Tibial nerve (tissue), 4 donors: ENCODE measurements at regions not wholly inside any gene's neighbourhood (a gene's known extent, or its start where the extent isn't known, plus 50 kb on each side); places are given as distances from the start of the nearest gene placed in this dataset.

Experiments
- DNase-seq, 2 donors: peaks; one replicate each; pipeline ENCODE4 v3.0.0-alpha.2; 2019; ENCODE audit warnings: low spot score in 2 of 2
- H3K27ac ChIP-seq, 4 donors: fragments of 200-600 bp; sonication (generic) in 3 of 4; one replicate each; pipeline ENCODE4 v1.5.1; 2017 to 2019; ENCODE audit warnings: mild to moderate bottlenecking in 1 of 4
- H3K27me3 ChIP-seq, 2 donors: fragments of 200-600 bp; sonication (generic) in 1 of 2; one replicate each; pipeline versions ENCODE4 v1.5.1 to v1.6.0; 2017 to 2019
- H3K36me3 ChIP-seq, 3 donors: fragments of 200-600 bp; sonication (generic); one replicate each; pipeline ENCODE4 v1.5.1; 2018 to 2019
- H3K4me1 ChIP-seq, 4 donors: fragments of 200-600 bp; sonication (generic) in 3 of 4; one replicate each; pipeline ENCODE4 v1.5.1; 2017 to 2019
- H3K4me3 ChIP-seq, 4 donors: fragments of 200-600 bp; sonication (generic) in 3 of 4; one replicate each; pipeline ENCODE4 v1.5.1; 2017 to 2019; ENCODE audit warnings: mild to moderate bottlenecking in 1 of 4, moderate library complexity in 1 of 4
- H3K9me3 ChIP-seq, 4 donors: fragments of 200-600 bp; sonication (generic) in 3 of 4; one replicate each; pipeline ENCODE4 v1.5.1; 2017 to 2019
- EP300 ChIP-seq, 2 donors: sonication (generic); formaldehyde crosslinking; IDR thresholded peaks; one replicate each; pipeline ENCODE4 v1.6.1; 2017; ENCODE audit warnings: antibody characterized with exemption in 2 of 2, mild to moderate bottlenecking in 1 of 2
- POLR2A ChIP-seq, 2 donors: fragments of 450-650 bp; IDR thresholded peaks; one replicate each; pipeline ENCODE4 v1.6.1; 2017; ENCODE audit warnings: antibody characterized with exemption in 2 of 2, mild to moderate bottlenecking in 2 of 2, moderate library complexity in 2 of 2
- WGBS, 2 donors: methylation state at CpG; one replicate each; pipeline ENCODE4 v1.1.5; 2018; 5-methylcytosine and 5-hydroxymethylcytosine counted together
- TF ChIP-seq, protein P1 (sequence below), 5 experiments: fragments of 200-600 bp in 3 of 5; fragments of 450-650 bp in 2 of 5; sonication (generic) in 3 of 5; IDR thresholded peaks; one replicate each; pipeline ENCODE4 v1.5.1; 2016 to 2019; ENCODE audit warnings: antibody characterized with exemption in 5 of 5, mild to moderate bottlenecking in 3 of 5, moderate library complexity in 2 of 5

DNA sequence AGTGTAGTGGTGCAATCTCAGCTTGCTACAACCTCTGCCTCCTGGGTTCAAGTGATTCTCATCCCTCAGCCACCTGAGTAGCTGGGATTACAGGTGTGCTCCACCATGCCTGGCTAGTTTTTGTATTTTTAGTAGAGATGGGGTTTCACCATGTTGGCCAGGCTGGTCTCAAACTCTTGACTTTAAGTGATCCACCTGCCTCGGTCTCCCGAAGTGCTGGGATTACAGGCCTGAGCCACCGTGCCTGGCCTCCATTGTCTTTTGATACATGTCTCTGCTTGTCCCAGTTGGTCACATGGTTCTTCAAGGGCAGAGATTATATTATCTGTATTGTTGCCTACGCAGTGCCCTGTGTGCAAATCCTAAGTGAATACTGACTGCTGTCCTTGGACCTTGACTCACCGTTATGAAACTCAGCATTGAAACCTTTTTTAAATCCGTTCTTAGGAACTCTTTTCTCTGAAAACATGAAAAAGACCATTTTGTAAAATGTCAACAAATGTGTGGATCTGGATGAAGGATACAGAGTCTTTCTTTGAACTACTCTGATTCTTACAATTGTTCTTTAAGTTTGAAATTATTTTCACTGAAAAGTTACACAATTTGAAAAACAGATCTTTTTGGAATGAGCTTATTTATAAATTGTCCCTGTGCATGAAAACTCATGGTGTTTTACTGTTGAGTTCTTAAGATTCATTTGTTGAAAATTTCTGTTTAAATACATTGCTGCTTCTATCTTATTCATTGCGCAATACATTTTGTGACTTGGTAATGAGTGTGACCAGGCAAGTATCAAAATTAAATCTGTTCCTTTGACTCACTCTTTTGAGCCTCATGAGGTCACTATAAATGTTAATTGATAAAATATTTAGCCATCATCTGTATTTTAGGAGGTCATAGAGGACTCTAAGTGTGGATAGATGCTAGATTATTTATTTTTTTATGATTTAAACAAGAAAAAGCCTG is 293.5 kb downstream of the UTRN start:
- Histone ChIP-seq H3K4me1 (peaks cover 0 to 41% (median 14%) of the 10 kb centered on the region in 4 donors), H3K27me3 (no peaks in the 10 kb centered on the region), H3K36me3 (peaks cover 0 to 25% (median 0%) of the 10 kb centered on the region in 3 donors), H3K4me3 (no peak overlapping the region), H3K27ac (peak overlapping the region in 1 of 4 donors; percentile 19), H3K9me3 (no peaks in the 10 kb centered on the region)
- TF ChIP-seq POLR2A (IDR thresholded peaks at IDR 0.05): no peak
- no peak for TF ChIP-seq EP300 (IDR thresholded peaks at IDR 0.05)
- TF ChIP-seq, protein P1, sequence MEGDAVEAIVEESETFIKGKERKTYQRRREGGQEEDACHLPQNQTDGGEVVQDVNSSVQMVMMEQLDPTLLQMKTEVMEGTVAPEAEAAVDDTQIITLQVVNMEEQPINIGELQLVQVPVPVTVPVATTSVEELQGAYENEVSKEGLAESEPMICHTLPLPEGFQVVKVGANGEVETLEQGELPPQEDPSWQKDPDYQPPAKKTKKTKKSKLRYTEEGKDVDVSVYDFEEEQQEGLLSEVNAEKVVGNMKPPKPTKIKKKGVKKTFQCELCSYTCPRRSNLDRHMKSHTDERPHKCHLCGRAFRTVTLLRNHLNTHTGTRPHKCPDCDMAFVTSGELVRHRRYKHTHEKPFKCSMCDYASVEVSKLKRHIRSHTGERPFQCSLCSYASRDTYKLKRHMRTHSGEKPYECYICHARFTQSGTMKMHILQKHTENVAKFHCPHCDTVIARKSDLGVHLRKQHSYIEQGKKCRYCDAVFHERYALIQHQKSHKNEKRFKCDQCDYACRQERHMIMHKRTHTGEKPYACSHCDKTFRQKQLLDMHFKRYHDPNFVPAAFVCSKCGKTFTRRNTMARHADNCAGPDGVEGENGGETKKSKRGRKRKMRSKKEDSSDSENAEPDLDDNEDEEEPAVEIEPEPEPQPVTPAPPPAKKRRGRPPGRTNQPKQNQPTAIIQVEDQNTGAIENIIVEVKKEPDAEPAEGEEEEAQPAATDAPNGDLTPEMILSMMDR (IDR thresholded peaks at IDR 0.05): no peak
- no peak for DNase-seq
- 70 to 74% methylated on average over 7 of the region's 7 CpGs for WGBS, 2 donors

DNA sequence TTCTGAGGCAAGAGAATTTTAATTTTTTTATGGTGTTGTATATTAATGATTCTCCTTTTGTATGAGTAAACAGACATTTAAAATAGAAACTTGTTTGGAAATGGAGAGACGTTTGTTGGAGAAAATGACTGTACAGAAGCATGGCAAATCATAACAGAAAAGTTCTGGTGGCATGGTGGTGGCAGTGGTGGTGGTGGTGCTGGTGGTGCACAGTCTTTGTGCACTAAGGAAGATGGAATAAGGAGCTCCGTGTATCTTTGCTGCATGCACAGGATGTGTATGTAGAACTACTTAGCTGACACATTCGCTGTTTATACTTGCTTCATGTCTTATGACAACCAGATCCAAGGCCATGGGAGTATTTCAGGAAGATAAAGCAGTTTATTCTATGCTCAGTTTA is 294.9 kb downstream of the UTRN start:
- DNase-seq: no peak
- H3K4me1 ChIP-seq: peaks cover 0 to 42% (median 15%) of the 10 kb centered on the region in 4 donors
- 66 to 72% methylated on average over 3 of the region's 3 CpGs for WGBS, 2 donors
- TF ChIP-seq, protein P1 (IDR thresholded peaks at IDR 0.05): no peak
- TF ChIP-seq EP300 (IDR thresholded peaks at IDR 0.05) (no peak), POLR2A (IDR thresholded peaks at IDR 0.05) (no peak)
- no peaks in the 10 kb centered on the region for H3K9me3 ChIP-seq
- no peak overlapping the region for H3K27ac ChIP-seq
- no peaks in the 10 kb centered on the region for H3K27me3 ChIP-seq
- no peak overlapping the region for H3K4me3 ChIP-seq
- H3K36me3 ChIP-seq: peaks cover 0 to 25% (median 0%) of the 10 kb centered on the region in 3 donors

DNA sequence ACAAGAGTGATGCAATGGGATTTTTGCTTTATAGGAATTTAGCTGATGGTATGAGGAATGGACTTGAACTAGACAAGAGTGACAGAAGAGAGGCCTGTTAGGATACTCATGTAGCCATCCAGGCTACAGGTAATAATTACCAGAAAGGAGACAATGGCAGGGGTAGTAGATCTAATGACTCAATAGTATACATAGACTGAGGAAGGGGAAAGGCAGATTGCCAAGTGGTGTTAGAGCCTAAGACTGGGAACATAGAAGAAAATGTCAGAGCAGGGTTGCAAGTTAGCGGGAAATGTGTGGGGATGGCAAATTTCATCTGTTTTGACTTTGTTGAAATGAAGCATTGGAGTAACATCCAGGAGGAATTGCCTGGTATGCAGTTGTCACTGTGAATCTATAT is 295.6 kb downstream of the UTRN start:
- Histone ChIP-seq H3K9me3 (no peaks in the 10 kb centered on the region), H3K36me3 (peaks cover 0 to 25% (median 0%) of the 10 kb centered on the region in 3 donors), H3K4me3 (no peak overlapping the region), H3K27me3 (no peaks in the 10 kb centered on the region), H3K4me1 (peaks cover 0 to 47% (median 15%) of the 10 kb centered on the region in 4 donors), H3K27ac (no peak overlapping the region)
- no peak for DNase-seq
- TF ChIP-seq POLR2A (IDR thresholded peaks at IDR 0.05) (no peak), EP300 (IDR thresholded peaks at IDR 0.05) (no peak)
- TF ChIP-seq, protein P1 (IDR thresholded peaks at IDR 0.05): no peak
- WGBS, 2 donors: 96 to 97% methylated on average over 1 of the region's 1 CpG

DNA sequence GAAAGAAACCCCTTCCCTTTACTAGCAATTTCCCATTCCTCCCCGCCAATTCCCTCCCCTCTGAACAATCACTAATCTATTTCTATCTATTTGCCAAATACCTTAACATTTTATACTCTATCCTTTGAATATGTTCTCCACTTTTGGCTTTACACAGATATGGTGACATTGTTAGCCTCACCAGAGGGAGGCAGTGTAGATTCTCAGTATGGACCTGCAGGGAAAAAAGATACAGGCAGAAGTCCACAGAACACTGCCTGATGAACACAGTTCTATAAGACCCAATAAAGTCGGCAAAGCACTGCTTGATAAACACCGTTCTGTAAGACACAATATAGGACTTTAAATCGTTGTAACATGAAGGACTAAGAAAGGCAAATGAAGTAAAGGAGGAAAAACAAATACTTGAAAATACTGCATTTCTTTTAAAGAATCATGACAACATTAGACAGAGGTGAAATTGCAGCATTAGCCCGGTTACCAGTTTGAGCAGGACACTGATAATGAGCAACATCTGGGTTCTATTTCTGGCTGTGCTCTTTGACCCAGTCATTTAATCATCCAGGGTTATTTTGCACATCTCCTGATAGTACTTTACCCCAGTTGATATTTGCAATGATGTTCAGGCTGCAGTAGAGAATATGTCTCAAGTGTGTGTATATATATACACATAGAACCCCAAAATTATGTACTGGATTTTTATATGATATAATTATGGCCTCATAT is 296.8 kb downstream of the UTRN start:
- TF ChIP-seq, protein P1 (IDR thresholded peaks at IDR 0.05): peak; percentile 22 to 39 (median 34)
- TF ChIP-seq POLR2A (IDR thresholded peaks at IDR 0.05): no peak
- H3K4me1 ChIP-seq: peaks cover 0 to 54% (median 15%) of the 10 kb centered on the region in 4 donors

More for the DNA sequence above, 296.8 kb downstream of the UTRN start:
- H3K4me3 ChIP-seq: no peak overlapping the region
- H3K27ac ChIP-seq: peak overlapping the region in 1 of 4 donors; percentile 30
- no peak for DNase-seq
- WGBS, 2 donors: 48 to 54% methylated on average over 5 of the region's 5 CpGs
- no peaks in the 10 kb centered on the region for H3K9me3 ChIP-seq
- H3K27me3 ChIP-seq: no peaks in the 10 kb centered on the region
- peaks cover 0 to 22% (median 0%) of the 10 kb centered on the region in 3 donors for H3K36me3 ChIP-seq
